Endothelial cell of umbilical vein (primary cell): ENCODE measurements at regions not wholly inside any gene's neighbourhood (a gene's known extent, or its start where the extent isn't known, plus 50 kb on each side); places are given as distances from the start of the nearest gene placed in this dataset.

Source experiments
- EZH2 ChIP-seq: IDR thresholded peaks from 2 replicates; pipeline ENCODE4 v1.6.1; 2012; ENCODE audit warnings: borderline replicate concordance, low read depth, mild to moderate bottlenecking, moderate library complexity, low read length, inconsistent platforms; ENCODE audit not compliant: severe bottlenecking
- JUN ChIP-seq: IDR thresholded peaks from 2 replicates; pipeline ENCODE4 v1.6.1; 2011; ENCODE audit warnings: borderline replicate concordance, low read depth; ENCODE audit not compliant: insufficient read length, insufficient read depth
- MAX ChIP-seq: IDR thresholded peaks from 2 replicates; pipeline ENCODE4 v1.6.1; 2011; ENCODE audit not compliant: insufficient read depth, insufficient read length
- MYC ChIP-seq: IDR thresholded peaks from one replicate; pipeline ENCODE4 v1.6.1; 2011; ENCODE audit warnings: mild to moderate bottlenecking, low read depth, low read length
- POLR2A ChIP-seq: IDR thresholded peaks from 2 replicates; pipeline ENCODE4 v1.6.1; 2012; ENCODE audit warnings: low read depth, mild to moderate bottlenecking, control low read depth, low read length
- TF ChIP-seq, protein P1 (sequence below), 2 donors: IDR thresholded peaks; 1 replicate in 1 of 2; 2 replicates in 1 of 2; pipeline ENCODE4 v1.5.1; 2011; ENCODE audit warnings: low read length in 2 of 2, mild to moderate bottlenecking in 2 of 2, moderate library complexity in 2 of 2, control low read depth in 1 of 2, inconsistent platforms in 1 of 2, low read depth in 1 of 2; ENCODE audit not compliant: insufficient read depth in 1 of 2; ENCODE audit errors: extremely low read depth in 1 of 2

DNA sequence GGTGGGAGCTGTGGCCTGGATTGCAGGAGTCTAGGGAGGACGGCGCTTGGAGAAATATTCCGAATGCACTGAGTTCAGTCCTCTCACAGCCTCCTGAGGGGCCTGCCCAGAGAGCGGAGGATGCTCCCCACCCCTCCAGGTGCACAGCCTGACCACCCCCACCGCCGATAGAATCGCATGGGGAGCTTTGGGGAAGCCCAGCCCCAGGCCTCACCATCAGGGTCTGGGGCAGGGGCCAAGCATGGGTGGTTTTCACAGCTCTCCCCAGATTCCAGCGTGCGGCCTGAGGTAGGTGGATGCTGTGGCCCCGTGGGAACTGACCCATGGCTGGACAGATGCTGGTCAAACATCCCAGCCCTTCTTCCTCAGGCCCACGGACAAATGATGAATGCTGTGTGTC is 79.9 kb upstream of the OLFM1 start:
- TF ChIP-seq, protein P1, sequence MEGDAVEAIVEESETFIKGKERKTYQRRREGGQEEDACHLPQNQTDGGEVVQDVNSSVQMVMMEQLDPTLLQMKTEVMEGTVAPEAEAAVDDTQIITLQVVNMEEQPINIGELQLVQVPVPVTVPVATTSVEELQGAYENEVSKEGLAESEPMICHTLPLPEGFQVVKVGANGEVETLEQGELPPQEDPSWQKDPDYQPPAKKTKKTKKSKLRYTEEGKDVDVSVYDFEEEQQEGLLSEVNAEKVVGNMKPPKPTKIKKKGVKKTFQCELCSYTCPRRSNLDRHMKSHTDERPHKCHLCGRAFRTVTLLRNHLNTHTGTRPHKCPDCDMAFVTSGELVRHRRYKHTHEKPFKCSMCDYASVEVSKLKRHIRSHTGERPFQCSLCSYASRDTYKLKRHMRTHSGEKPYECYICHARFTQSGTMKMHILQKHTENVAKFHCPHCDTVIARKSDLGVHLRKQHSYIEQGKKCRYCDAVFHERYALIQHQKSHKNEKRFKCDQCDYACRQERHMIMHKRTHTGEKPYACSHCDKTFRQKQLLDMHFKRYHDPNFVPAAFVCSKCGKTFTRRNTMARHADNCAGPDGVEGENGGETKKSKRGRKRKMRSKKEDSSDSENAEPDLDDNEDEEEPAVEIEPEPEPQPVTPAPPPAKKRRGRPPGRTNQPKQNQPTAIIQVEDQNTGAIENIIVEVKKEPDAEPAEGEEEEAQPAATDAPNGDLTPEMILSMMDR (IDR thresholded peaks at IDR 0.05; ENCODE audit: extremely low read depth in 1 of 2, insufficient read depth in 1 of 2, low read depth in 1 of 2, low read length in 2 of 2), result no peak
- TF ChIP-seq EZH2 (no peak), MYC (no peak), MAX (no peak), POLR2A (no peak), JUN (no peak)
